Pons (tissue), 1 donor: ENCODE measurements at regions not wholly inside any gene's neighbourhood (a gene's known extent, or its start where the extent isn't known, plus 50 kb on each side); places are given as distances from the start of the nearest gene placed in this dataset.

ENCODE experiments used
- DNase-seq: peaks from one replicate; pipeline ENCODE4 v3.0.0-alpha.2; 2016; ENCODE audit warnings: low spot score

DNA sequence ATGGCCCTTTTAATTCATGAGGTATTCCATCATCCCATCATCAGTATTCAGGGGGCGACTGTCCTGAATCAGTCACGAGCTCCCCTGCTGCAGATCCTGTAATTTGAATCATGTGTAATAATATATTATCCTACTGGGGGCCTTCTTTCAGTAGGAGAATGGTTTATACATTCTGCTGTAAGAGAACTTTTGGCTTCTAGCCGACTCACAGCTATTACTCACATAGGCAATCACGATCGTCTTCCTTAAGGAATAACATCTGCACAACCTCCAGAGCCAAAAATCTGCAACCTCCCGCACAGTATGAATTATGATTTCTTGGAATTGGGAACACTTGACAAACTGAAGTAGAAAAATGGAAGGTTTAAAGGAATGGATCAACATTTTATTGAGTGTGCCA is 343.0 kb downstream of the USP25 start:
- peak; percentile 83 for DNase-seq

DNA sequence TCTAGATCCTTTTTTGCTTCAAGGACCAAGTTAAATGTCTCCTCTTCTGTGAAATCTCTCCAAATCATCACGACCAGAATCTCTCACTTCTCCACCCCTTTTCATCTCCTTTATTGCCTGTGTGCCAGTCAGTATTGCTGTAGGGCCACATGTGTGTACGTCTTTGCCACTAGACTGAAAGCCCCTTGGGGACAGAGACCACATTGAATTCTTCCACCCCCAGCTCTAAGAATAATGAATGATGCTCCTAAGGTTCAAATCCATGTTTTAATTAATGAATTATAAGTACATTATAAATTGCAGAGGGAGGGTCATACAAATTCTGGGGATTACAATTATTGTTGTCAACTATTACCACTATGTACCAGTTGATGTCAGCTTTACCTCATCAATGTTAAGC is 343.8 kb downstream of the USP25 start:
- peak; percentile 78 for DNase-seq

DNA sequence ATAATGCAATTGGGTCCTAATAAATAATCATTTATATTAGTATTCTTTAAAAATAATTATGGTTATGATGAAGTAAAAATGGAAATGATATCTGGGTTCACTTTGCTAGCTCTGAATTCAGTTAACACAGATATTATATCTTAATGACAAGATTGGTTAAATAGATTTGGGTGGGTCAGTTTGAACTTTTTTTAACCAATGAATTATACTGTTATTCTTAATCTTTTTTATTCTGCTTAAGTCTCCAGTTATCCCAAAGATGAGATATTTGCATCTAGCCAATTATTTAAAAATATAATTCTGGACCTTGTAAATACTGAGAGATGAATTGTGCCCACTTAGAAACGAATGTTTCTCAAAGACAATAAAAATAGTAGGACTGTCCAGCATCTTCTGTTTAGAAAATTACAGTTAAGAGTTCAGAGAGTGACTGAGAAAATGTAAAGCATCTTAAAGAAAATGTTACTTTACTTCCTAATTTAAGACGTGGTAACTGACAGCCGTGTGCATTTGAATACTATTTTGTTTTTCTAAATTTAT is 345.2 kb downstream of the USP25 start:
- DNase-seq, result peak; percentile 56

DNA sequence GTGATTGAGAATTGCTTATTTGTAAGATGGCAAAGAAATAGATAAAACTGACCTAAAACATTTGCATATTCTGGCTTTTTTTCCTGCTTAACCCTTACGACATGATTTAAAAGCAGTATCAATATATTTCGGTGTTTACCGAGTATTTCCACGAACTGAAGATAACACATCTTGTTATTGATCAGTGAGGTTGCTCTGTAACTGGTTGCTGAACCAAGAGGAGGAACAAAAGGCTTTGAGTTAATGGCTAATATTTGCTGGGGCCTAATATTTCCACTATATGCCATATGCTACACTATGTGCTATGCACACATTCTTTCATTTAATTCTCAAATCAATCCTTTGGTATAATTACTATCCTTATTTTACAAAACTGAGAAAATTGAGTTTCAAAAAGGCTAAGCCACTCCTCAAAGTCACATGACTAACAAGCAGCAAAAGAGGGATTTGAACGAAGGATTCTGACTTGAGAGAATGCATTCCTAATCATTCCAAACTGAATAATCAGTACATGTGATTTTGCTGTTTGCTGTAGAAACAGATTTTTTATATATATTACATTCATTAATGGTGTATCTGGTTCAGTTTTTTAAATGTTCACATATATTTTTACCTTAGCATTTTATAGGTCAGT is 346.0 kb downstream of the USP25 start:
- DNase-seq, result peak; percentile 63

DNA sequence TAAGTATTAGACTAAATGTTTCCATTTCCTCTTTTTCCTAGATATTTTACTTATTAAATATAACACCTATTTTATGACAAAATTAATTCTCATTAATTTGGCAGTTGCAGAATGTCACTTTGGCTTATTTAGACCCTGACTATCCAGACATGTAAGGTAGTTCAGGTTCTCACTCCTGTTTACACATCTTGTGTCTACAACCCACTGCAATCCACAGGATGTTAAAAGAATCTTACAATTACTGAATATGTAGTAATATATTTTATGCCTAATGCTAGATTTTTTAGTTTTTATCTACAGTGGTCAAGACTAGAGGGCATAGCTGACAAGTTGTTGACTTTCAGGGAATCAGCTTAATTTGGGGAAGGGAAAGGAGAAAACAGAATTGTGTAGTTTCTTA is 346.7 kb downstream of the USP25 start:
- peak; percentile 62 for DNase-seq

DNA sequence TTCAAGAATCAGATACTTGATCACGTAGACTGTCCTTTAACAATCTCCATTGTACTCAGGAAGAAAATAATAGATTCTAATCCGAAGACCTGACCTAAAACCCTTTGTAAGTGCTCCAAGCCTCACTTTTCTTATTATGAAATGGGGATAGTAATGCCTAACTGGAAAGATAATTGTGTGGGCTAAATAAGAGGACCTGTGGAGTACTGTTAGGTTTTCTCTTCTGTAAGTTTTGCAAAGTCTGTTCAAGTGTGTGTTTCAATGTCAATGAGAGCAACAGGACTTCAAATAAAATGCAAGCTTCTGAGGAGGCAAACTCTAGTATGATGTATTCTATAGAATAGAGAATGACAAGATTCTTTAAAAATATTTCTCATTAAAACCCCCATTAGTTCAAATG is 348.6 kb downstream of the USP25 start:
- peak; percentile 65 for DNase-seq

DNA sequence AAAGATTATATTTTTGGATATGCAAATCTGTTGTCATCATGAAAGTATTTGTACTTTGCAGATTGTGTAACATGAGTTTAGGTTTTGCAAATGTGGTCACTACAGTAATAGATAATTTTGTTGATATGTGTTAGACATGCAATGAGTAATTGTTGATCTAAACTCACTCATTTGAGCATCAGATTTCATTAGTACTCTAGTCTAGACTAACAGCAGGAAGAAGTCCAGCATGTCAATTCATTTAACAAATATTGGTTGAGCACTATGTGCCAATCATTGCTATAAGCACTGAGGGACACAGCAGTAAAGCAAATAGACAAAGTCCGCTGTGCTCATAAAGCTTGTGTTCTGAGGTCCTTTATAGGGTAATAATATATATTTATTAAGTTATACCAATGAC is 350.0 kb downstream of the USP25 start:
- DNase-seq, result peak; percentile 35

DNA sequence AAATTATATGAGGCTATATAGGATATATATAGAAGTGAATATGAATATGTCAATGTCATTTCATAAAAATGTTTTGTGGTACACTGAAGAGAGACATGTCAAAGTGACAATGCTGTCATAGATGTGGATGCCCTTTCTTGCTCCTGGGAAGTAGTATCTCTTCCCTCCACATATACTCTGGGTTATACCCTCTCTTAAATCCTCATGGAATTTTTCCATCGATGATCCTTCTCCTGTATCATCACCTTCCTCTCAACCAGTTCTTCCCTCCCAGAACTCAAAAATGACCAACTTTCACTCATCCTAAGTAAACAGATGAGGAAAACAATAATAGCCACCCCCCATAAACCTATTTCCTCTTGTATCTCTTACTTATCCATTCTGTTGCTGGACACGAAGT is 351.5 kb downstream of the USP25 start:
- DNase-seq, result peak; percentile 51

DNA sequence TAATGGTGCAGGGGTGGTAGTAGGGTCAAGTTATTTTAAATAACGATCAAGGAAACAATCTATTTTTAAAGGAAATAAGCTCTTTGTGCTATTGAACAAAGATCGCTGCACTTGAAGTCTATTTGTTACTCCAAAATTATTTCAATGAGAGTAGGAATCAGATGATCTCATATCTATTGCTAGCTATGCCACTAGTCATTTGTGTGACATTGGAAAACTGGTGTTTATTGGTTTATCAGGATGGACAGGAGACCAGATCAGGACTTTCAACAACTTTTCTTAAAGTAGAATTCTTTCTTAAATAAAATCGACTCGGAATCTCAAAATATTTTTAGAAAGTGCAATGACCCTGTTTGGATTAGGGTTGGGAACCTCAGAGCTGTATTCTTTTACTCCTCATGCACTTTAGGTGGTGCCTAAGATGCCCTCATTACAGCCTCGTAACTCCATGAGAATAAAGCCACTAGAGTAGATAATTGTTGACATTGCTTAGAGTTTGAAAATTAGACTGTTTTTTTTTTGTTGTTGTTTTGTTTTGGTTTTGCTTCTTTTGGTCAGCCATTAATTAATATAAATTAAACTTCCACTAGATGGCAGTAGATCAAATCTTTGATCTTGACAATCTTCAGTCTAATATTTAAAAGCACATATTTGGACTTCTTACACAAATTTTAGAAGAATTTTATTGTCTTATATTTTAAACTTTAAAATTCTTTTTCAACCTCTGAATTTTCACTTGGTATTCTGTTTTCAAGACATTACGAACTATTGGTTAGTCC is 352.4 kb downstream of the USP25 start:
- peak; percentile 84 for DNase-seq

DNA sequence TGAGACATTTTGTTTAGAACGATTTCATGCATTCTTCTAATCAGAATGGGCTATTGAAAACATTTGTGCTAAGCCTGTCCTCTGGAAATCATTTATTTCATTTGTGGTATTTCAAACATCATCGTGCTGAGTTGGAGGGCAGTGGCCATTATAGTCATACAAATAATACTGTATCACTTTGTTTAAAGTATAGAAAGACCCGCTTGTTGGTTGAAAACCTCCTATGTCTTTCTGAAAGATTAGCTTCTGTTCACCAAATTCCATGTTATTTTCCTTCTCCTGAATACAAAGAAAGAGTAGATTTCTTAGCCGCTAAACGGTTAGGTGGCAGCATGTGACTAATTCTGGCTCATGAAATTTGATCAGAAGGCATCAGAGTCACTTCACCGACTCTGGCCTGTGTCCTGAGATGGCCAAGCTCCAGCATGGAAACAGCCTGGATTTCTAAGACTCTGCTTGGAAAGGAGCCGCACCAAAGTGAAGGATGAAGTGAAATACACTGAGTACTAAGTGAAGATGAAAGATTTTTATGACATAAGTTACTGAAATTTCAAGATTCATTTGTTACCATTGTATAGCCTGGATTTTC is 355.1 kb downstream of the USP25 start:
- peak; percentile 94 for DNase-seq

DNA sequence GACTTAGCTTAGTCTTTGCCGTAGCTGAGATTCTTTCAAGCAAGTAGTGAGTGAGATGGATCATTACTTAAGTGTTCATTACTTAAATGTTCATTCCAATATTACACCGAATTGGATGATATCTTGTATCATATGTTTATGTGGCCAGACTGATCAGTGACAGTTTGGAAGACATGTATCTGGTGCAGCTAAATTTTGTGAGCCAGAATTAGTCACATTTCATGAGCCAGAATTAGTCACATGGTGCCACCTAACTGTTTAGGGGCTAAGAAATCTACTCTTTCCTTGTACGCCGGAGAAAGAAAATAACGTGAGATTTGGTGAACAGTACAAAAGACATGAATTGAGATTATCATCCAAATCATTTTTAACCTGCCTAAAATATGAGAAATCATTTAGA is 355.6 kb downstream of the USP25 start:
- DNase-seq, result peak; percentile 82

DNA sequence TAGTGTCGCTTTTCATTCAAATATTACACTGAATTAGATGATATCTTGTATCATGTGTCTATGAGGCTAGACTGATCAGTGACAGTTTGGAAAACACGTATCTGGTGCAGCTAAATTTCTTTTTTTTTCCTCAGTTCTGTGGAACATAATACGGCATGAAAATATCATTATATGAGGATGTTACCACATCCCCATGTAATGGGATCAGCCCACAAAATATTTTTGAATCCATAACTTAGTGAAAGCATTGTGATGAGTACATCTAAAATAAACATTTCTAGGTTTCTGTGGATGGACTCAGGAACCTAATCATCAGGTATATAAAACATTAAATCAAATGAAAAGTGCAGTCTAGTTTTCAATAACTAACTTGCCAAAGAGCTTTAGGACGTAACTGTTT is 356.3 kb downstream of the USP25 start:
- peak; percentile 61 for DNase-seq

DNA sequence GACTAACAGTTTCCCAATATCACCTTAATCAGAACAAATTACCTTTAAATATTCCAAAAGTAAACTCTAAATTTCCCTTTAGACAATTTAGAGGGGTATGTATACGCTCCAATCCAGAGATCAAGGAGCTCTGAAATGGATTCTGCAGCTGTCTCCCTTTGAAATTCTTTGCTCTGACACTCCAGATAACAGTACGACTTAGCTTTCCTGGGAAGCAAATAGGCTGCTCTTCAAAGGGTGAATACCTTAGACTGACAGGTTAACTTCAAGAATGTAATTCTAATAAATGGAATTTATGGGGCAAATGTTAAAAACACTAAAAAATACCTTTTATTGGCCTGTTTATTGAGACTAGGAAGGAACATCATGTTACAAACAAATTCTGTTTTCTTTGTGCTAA is 357.2 kb downstream of the USP25 start:
- DNase-seq, result peak; percentile 75

DNA sequence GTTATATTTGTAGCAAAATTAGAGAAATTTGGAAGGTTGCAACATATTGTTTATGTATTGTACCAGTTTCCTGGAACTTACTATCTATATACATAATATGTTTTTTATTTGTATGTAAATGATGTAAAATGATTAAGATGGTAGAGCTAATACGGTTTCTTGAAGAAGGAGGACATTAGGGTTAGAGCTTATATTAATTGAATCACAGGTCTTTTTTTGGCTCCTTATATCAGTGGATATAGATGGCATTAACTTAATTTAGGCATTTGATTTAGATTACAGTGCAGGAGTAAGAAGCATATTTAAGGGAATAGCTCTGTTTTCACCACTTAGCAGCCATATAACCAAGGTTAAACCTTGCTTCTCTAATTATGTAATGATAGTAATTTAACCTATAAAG is 357.7 kb downstream of the USP25 start:
- peak; percentile 37 for DNase-seq

DNA sequence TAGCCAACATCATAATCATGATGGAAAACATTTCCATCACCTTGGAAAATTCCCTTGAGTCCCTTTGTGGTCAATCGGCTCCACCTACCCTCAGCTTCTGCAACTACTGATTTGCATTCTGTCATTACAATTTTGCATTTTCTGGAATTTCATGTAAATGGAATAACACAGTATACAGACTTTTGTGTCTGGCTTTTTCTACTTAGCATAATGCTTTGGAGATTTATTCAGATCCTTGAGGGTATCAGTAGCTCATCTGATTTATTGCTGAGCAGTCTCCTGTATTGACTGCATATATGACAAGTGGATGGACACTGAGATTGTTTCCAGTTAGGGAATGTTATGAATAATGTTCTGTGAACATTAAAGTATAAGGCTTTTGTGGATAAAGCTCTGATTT is 358.3 kb downstream of the USP25 start:
- peak; percentile 53 for DNase-seq

DNA sequence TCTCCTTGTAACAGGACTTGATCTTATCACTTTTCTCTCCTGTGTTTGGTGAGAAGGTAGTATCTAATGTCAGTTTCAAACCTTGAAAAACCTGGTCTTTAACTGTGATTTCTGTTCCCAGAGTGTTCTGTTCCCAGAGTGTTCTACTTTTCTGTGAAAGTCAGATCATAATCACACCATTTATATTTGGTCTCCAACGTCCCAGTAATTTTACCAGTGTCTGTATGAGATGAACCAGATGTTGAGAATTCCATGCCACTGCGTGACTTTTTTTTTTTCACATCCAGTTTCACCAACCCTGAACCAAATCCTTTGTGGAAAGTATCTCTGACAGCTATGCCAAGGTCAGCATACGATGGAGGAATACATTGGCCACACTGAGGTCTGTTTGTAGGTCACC is 365.2 kb downstream of the USP25 start:
- DNase-seq, result no peak

DNA sequence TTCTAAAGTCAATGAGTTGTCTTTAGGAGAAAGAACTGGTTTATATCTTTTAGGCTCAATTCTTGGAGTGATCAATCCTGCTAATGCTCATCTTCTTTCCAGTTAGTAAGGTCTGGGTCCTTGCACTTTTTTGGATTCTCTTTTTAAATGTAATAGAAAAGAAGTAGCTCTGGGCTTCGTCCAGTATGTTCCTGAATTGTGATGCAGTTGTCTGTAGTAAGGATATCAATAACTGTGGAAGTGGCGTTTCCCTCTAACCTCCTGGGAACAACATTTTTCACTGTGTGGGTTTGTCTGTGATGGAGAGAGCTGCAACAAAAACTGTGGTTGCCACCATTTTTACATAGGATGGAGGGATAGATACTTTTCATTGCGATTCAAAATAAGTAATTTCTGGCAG is 367.2 kb downstream of the USP25 start:
- no peak for DNase-seq

DNA sequence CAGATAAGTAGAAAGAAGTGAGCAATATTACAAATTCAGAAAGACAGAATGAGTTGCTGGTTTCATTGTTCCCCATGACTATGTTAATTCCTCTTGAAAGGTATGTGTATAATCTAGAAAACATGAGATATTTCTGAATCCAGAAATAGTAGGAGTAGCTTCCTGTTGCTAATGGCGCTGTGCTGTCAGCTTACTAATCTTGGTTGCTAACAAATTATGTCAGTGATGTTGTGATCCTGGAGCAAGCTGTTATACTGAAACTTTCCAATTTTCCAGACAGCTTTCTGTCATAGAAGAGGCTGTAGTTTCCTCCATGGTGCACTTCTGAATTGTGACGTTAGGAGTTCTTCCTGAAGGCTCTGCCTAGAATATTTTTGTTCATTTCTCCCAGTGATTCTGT is 372.3 kb downstream of the USP25 start:
- no peak for DNase-seq

DNA sequence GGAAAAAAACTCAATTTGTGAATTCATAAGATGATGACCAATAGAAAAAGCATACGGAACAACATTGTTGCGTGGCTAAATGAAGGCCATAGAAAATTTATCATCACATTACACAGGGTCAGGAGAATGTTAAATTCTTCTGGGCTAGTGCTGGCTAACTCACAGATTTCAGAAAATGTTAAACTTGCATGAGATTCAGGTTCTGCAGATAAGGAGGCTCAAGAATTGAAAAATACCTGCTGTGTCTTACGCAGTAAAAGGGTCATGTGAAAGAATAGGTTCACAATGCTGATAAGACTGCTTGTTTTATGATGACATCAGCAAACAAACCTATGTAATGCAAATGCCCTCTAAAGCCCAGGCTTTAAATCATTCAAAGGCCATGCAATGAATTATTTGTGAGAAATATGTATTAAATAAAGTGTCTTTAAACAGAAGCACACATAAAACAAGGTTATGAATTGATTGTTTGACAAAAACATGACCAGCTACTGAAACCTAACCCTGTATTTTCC is 378.8 kb downstream of the USP25 start:
- DNase-seq, result no peak

DNA sequence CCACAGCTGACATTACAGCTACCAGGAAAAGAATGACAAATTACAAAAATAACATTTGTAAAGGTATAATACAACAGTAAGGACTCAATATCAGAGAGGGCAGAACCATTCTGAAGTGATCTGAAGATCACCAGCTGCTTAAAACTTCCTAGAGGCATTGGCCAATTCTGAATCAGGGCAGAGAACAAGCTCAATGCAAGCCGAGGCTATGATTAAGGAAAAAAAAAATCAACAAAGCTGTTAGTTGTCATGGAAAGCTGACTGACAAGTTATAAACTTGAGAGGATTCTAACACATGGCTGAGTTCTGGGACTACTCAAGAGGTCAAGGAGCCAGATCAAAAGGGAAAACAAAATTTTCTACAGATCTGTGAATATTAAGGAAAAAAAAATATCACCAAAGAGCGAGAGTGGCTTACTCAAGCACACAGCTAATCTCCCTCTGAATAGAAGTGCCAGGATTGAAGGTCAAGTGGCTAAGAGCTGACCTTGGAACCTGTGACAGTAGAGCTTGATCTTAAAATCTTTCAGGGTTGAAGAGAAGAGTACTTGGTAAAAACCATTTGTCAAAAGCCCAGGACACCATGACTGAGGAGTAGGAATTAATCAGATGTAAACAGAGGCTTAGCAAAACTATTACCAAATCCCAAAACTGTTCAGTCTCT is 383.4 kb downstream of the USP25 start:
- DNase-seq, result no peak

DNA sequence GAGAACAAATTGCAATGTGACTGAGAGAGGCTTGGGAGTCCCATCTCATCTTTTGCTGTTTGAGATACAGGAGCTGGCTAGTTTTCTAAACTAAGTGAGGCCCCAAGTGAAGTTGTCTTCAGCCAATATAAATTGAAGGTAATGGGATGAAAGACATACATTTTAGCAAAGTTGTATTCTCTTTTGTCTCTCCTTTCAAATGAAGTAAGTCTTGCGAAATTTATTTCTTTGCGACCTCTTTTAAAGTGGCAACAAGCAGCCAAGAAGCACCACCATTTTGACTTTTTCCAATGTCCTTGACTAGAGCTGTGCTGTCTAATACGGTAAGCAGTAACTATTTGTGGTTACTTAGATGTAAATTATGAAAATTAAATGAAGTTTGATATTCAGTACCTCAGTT is 385.7 kb downstream of the USP25 start:
- no peak for DNase-seq

DNA sequence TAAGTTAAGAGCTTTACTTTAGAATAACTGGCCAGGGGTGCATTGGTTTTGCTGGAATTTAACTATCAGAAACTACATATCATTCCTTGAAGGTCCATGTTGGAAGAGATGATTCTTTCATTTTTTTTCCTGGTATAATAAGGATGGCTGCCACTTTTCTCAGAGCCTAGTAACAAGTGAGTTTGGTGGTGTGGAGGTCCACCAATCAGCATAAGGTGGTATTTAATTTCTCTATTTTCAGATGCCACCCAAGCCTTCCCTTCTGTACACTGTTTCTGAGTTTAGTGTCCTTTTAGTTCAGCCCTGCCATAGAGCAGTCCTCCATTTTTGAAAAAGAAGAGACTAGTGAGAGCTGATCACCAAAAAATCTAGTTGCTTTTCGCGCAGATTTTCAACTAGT is 386.3 kb downstream of the USP25 start:
- no peak for DNase-seq
